ENCODE measurements at regions not wholly inside any gene's neighbourhood (a gene's known extent, or its start where the extent isn't known, plus 50 kb on each side); places are given as distances from the start of the nearest gene placed in this dataset.
"Not testable (repeated sequence)": the region's sequence is repeated elsewhere in the genome, so short reads cannot be mapped to it uniquely, and the experiment has no call there.

DNA sequence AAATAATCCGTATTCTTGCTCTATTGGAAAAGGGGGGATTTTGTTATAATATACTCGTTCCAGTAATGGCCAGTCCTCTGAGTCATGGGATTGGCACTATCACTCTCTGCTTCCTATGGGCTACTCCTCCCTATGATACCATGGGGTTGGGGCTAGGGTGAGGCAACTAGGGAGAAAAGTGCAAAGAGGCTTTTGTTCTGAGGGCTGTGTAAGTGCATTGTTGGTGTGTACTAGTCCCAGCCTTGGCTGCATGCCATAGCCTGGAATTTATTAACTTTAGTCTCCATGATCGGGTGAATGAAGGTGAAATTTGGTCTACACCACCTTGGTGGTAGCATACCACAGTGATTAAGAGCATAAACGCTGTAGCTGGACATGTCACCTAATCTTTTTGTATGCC, 247.6 kb downstream of the RPAP3 start:
- Histone ChIP-seq H3K4me1 (ENCODE audit: control insufficient read depth in 2 of 2, insufficient read depth in 2 of 2, low read length in 1 of 2) (no peaks in the 10 kb centered on the region), H3K27me3 (ENCODE audit: control insufficient read depth in 1 of 2, insufficient read depth in 2 of 2, low read length in 2 of 2) (no peaks in the 10 kb centered on the region), H3K27ac (ENCODE audit: low read depth in 2 of 2, low read length in 1 of 2) (no peak overlapping the region), H3K9me3 (ENCODE audit: control insufficient read depth in 2 of 2, insufficient read depth in 1 of 2, low read depth in 1 of 2, low read length in 1 of 2) (no peaks in the 10 kb centered on the region), H3K36me3 (ENCODE audit: control insufficient read depth in 2 of 2, insufficient read depth in 2 of 2, low read length in 1 of 2) (no peaks in the 10 kb centered on the region), H3K4me3 (ENCODE audit: low read depth in 1 of 2, low read length in 2 of 2) (no peak overlapping the region)
- WGBS, 2 donors = 66 to 84% methylated on average over 4 of the region's 4 CpGs

DNA sequence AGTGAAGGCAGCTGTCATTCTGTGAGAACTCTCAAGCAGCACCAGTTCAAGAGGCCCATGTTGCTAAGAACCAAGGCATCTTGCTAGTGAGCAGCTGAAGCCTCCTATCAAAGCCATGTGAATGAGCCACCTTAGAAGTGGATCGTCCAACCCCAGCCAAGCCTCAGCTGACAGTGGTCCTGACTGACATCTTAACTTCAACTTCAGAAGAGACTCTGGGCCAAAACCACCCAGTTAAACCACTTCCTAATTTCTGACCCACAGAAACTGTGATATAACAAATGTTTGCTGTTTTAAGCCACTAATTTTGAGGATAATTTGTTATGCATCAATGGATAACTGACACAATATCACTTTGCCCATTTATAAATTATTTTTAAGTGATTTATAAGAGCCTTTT, 256.0 kb downstream of the RPAP3 start:
- WGBS, 2 donors = 70 to 92% methylated on average over 1 of the region's 1 CpG
- Histone ChIP-seq H3K27me3 (ENCODE audit: control insufficient read depth in 1 of 2, insufficient read depth in 2 of 2, low read length in 2 of 2) (no peaks in the 10 kb centered on the region), H3K4me3 (ENCODE audit: low read depth in 1 of 2, low read length in 2 of 2) (no peak overlapping the region), H3K9me3 (ENCODE audit: control insufficient read depth in 2 of 2, insufficient read depth in 1 of 2, low read depth in 1 of 2, low read length in 1 of 2) (peaks cover 0 to 1% of the 10 kb centered on the region in 2 donors), H3K4me1 (ENCODE audit: control insufficient read depth in 2 of 2, insufficient read depth in 2 of 2, low read length in 1 of 2) (no peaks in the 10 kb centered on the region), H3K27ac (ENCODE audit: low read depth in 2 of 2, low read length in 1 of 2) (no peak overlapping the region), H3K36me3 (ENCODE audit: control insufficient read depth in 2 of 2, insufficient read depth in 2 of 2, low read length in 1 of 2) (no peaks in the 10 kb centered on the region)

DNA sequence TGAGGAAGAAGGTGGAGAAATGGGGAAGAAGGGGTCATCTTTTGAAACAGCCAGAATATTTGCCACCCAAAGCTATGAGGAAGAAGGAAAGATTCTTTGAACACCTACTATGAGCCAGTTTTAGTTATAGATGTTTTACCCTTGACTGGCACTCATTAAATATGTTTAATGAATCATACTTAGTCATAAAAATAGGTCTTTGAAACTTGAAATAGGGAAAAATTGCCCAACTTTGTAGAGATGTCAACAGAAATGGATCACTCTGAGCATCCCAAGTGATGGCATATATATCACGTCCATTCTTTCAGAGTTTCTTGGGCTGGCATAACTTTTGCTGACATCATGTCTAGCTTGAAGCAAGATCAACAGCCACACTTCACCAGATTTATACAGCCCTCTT, 263.5 kb downstream of the RPAP3 start:
- Histone ChIP-seq H3K36me3 (ENCODE audit: control insufficient read depth in 2 of 2, insufficient read depth in 2 of 2, low read length in 1 of 2) (no peaks in the 10 kb centered on the region), H3K9me3 (ENCODE audit: control insufficient read depth in 2 of 2, insufficient read depth in 1 of 2, low read depth in 1 of 2, low read length in 1 of 2) (no peaks in the 10 kb centered on the region), H3K4me3 (ENCODE audit: low read depth in 1 of 2, low read length in 2 of 2) (no peak overlapping the region), H3K4me1 (ENCODE audit: control insufficient read depth in 2 of 2, insufficient read depth in 2 of 2, low read length in 1 of 2) (no peaks in the 10 kb centered on the region), H3K27me3 (ENCODE audit: control insufficient read depth in 1 of 2, insufficient read depth in 2 of 2, low read length in 2 of 2) (no peaks in the 10 kb centered on the region), H3K27ac (ENCODE audit: low read depth in 2 of 2, low read length in 1 of 2) (no peak overlapping the region)
- WGBS, 2 donors = 57 to 59% methylated on average over 1 of the region's 1 CpG

DNA sequence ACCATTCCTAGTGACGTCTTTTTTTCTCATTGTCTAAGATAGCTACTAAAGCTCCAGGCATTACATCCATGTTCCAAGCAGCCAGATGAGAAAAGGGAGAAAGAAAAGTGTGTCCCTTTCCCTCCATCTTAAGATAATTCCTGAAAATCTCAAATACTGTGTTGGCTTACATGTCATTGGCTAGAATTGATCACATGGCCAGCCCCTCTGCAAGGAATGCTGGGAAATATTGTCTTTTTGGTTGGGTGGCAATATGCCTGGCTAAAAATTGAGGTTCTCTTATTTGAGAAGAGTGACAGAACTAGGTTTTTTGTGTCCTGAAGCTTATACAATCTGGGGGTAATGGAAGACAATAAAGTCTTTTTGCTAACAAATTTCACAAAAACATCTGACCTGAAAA, 264.3 kb downstream of the RPAP3 start:
- H3K4me3 ChIP-seq (ENCODE audit: low read depth in 1 of 2, low read length in 2 of 2) = no peak overlapping the region
- no peaks in the 10 kb centered on the region for H3K27me3 ChIP-seq (ENCODE audit: control insufficient read depth in 1 of 2, insufficient read depth in 2 of 2, low read length in 2 of 2)
- H3K27ac ChIP-seq (ENCODE audit: low read depth in 2 of 2, low read length in 1 of 2) = no peak overlapping the region
- no peaks in the 10 kb centered on the region for H3K4me1 ChIP-seq (ENCODE audit: control insufficient read depth in 2 of 2, insufficient read depth in 2 of 2, low read length in 1 of 2)
- 89 to 90% methylated on average over 1 of the region's 1 CpG for WGBS, 2 donors
- H3K36me3 ChIP-seq (ENCODE audit: control insufficient read depth in 2 of 2, insufficient read depth in 2 of 2, low read length in 1 of 2) = no peaks in the 10 kb centered on the region
- H3K9me3 ChIP-seq (ENCODE audit: control insufficient read depth in 2 of 2, insufficient read depth in 1 of 2, low read depth in 1 of 2, low read length in 1 of 2) = no peaks in the 10 kb centered on the region

DNA sequence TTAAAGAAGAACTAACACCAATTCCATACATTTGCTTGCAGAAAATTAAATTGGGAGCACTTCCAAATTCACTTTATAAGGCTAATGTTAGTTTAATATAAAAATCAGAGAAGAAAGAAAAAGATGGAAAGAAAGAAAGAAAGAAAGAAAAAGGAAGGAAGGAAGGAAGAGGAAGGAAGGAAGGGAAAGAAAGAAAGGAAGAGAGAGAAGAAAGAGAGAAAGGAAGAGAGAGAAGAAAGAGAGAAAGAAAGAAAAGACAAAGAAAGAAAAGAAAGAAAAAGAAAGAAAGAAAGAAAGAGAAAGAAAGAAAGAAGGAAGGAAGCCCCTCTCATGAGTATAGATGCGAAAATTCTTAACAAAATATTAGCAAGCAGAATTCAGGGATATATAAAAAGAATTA, 267.7 kb downstream of the RPAP3 start:
- Histone ChIP-seq H3K4me1 (ENCODE audit: control insufficient read depth in 2 of 2, insufficient read depth in 2 of 2, low read length in 1 of 2) (no peaks in the 10 kb centered on the region), H3K27me3 (ENCODE audit: control insufficient read depth in 1 of 2, insufficient read depth in 2 of 2, low read length in 2 of 2) (no peaks in the 10 kb centered on the region), H3K36me3 (ENCODE audit: control insufficient read depth in 2 of 2, insufficient read depth in 2 of 2, low read length in 1 of 2) (no peaks in the 10 kb centered on the region), H3K4me3 (ENCODE audit: low read depth in 1 of 2, low read length in 2 of 2) (no peak overlapping the region), H3K9me3 (ENCODE audit: control insufficient read depth in 2 of 2, insufficient read depth in 1 of 2, low read depth in 1 of 2, low read length in 1 of 2) (no peaks in the 10 kb centered on the region), H3K27ac (ENCODE audit: low read depth in 2 of 2, low read length in 1 of 2) (no peak overlapping the region)
- WGBS, 2 donors = 35 to 68% methylated on average over 1 of the region's 1 CpG

DNA sequence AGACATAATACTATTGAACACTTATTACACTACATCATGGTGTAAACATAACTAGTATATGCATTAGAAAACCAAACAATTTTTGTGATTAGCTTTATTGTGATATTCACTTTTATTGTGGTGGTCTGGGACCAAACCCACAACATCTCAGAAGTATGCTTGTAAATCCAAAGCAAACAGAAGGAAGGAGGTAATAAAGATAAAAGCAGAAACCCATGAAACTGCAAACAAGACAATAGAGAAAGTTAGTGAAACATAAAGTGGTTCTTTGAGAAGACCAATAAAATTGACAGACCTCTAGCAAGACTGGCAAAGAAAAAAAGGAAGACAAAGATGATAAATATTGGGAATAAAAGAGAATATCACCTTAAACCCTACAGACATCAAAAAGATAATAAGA, 268.3 kb downstream of the RPAP3 start:
- Histone ChIP-seq H3K27ac (ENCODE audit: low read depth in 2 of 2, low read length in 1 of 2) (no peak overlapping the region), H3K27me3 (ENCODE audit: control insufficient read depth in 1 of 2, insufficient read depth in 2 of 2, low read length in 2 of 2) (no peaks in the 10 kb centered on the region), H3K36me3 (ENCODE audit: control insufficient read depth in 2 of 2, insufficient read depth in 2 of 2, low read length in 1 of 2) (no peaks in the 10 kb centered on the region), H3K4me3 (ENCODE audit: low read depth in 1 of 2, low read length in 2 of 2) (no peak overlapping the region), H3K4me1 (ENCODE audit: control insufficient read depth in 2 of 2, insufficient read depth in 2 of 2, low read length in 1 of 2) (no peaks in the 10 kb centered on the region), H3K9me3 (ENCODE audit: control insufficient read depth in 2 of 2, insufficient read depth in 1 of 2, low read depth in 1 of 2, low read length in 1 of 2) (no peaks in the 10 kb centered on the region)

DNA sequence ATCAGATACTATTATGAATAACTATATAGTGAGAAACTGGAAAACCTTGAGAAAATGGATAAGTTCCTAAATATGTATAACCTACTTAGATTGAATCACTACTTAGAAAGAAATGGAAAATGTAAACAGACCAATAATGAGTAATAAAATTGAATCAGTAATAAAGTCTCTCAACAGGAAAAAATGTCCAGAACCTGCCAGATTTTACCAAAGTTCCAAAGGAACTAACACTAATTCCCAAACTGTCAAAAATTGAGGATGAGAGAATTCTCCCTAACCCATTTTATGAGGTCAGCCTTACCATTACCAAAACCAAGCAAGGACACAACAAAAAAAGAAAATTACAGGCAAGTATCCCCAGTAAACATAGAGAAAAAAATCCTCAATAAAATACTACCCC, 272.0 kb downstream of the RPAP3 start:
- no peak overlapping the region for H3K4me3 ChIP-seq (ENCODE audit: low read depth in 1 of 2, low read length in 2 of 2)
- H3K27ac ChIP-seq (ENCODE audit: low read depth in 2 of 2, low read length in 1 of 2) = no peak overlapping the region
- H3K4me1 ChIP-seq (ENCODE audit: control insufficient read depth in 2 of 2, insufficient read depth in 2 of 2, low read length in 1 of 2) = no peaks in the 10 kb centered on the region
- no peaks in the 10 kb centered on the region for H3K36me3 ChIP-seq (ENCODE audit: control insufficient read depth in 2 of 2, insufficient read depth in 2 of 2, low read length in 1 of 2)
- no peaks in the 10 kb centered on the region for H3K27me3 ChIP-seq (ENCODE audit: control insufficient read depth in 1 of 2, insufficient read depth in 2 of 2, low read length in 2 of 2)
- no peaks in the 10 kb centered on the region for H3K9me3 ChIP-seq (ENCODE audit: control insufficient read depth in 2 of 2, insufficient read depth in 1 of 2, low read depth in 1 of 2, low read length in 1 of 2)

DNA sequence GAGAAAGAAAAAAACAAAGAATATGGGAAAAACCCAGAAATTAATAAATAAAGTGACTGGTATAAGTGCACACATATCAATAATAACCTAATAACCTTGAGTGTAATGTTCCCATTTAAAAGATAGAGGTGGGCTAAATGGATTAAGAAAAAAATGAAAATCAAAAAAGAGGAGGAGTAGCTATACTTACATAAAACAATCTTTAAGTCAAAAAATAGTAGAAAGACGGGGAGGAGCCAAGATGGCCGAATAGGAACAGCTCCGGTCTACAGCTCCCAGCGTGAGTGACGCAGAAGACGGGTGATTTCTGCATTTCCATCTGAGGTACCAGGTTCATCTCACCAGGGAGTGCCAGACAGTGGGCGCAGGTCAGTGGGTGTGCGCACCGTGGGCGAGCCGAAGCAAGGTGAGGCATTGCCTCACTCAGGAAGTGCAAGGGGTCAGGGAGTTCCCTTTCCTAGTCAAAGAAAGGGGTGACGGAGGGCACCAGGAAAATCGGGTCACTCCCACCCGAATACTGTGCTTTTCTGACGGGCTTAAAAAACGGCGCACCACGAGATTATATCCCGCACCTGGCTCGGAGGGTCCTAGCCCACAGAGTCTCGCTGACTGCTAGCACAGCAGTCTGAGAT, 279.0 kb downstream of the RPAP3 start:
- H3K4me3 ChIP-seq (ENCODE audit: low read depth in 1 of 2, low read length in 2 of 2); H3K9me3 ChIP-seq (ENCODE audit: control insufficient read depth in 2 of 2, insufficient read depth in 1 of 2, low read depth in 1 of 2, low read length in 1 of 2); H3K27ac ChIP-seq (ENCODE audit: low read depth in 2 of 2, low read length in 1 of 2); H3K27me3 ChIP-seq (ENCODE audit: control insufficient read depth in 1 of 2, insufficient read depth in 2 of 2, low read length in 2 of 2); H3K4me1 ChIP-seq (ENCODE audit: control insufficient read depth in 2 of 2, insufficient read depth in 2 of 2, low read length in 1 of 2); H3K36me3 ChIP-seq (ENCODE audit: control insufficient read depth in 2 of 2, insufficient read depth in 2 of 2, low read length in 1 of 2): not testable (repeated sequence)
- 86 to 91% methylated on average over 18 to 21 of the region's 21 CpGs for WGBS, 2 donors

DNA sequence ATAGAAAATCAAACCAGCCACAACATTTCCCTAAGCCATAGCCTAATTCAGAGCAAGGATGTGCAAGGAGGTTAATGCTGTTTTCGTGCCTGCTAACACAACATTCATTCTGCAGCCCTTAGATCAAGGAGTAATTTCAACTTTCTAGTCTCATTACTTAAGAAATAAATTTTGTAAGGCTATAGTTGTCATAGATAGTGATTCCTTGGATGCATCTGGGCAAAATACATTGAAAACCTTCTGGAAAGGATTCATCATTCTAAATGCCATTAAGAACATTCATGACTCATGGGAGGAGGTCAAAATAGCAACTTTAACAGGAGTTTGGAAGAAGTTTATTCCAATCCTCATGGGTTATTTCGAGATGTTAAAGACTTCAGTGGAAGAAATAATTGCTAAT, 283.2 kb downstream of the RPAP3 start:
- H3K27ac ChIP-seq (ENCODE audit: low read depth in 2 of 2, low read length in 1 of 2) = no peak overlapping the region
- H3K27me3 ChIP-seq (ENCODE audit: control insufficient read depth in 1 of 2, insufficient read depth in 2 of 2, low read length in 2 of 2) = no peaks in the 10 kb centered on the region
- no peak overlapping the region for H3K4me3 ChIP-seq (ENCODE audit: low read depth in 1 of 2, low read length in 2 of 2)
- 64 to 75% methylated on average over 2 of the region's 2 CpGs for WGBS, 2 donors
- H3K36me3 ChIP-seq (ENCODE audit: control insufficient read depth in 2 of 2, insufficient read depth in 2 of 2, low read length in 1 of 2) = no peaks in the 10 kb centered on the region
- peaks cover 0 to 2% of the 10 kb centered on the region in 2 donors for H3K4me1 ChIP-seq (ENCODE audit: control insufficient read depth in 2 of 2, insufficient read depth in 2 of 2, low read length in 1 of 2)
- peaks cover 0 to 3% of the 10 kb centered on the region in 2 donors for H3K9me3 ChIP-seq (ENCODE audit: control insufficient read depth in 2 of 2, insufficient read depth in 1 of 2, low read depth in 1 of 2, low read length in 1 of 2)

DNA sequence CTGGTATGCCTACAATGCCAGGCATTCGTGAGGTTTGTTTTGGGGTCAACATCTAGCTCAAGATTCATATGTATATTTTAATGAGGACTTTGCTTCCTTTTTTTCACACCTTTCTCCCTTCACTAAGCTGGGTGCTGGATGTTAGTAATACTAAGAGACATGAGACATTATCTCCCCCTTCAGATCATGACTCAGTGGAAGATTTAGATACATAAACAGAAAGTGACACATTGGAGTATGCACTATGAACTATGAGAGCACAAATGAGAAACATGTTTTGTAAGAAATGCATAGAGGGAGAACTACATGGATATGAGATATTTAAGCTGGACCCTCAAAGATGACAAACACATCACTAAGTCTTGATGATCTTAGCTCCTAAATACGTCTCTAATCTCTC, 286.3 kb downstream of the RPAP3 start:
- Histone ChIP-seq H3K36me3 (ENCODE audit: control insufficient read depth in 2 of 2, insufficient read depth in 2 of 2, low read length in 1 of 2) (no peaks in the 10 kb centered on the region), H3K4me3 (ENCODE audit: low read depth in 1 of 2, low read length in 2 of 2) (no peak overlapping the region), H3K27ac (ENCODE audit: low read depth in 2 of 2, low read length in 1 of 2) (no peak overlapping the region), H3K9me3 (ENCODE audit: control insufficient read depth in 2 of 2, insufficient read depth in 1 of 2, low read depth in 1 of 2, low read length in 1 of 2) (peaks cover 0 to 3% of the 10 kb centered on the region in 2 donors), H3K4me1 (ENCODE audit: control insufficient read depth in 2 of 2, insufficient read depth in 2 of 2, low read length in 1 of 2) (no peaks in the 10 kb centered on the region), H3K27me3 (ENCODE audit: control insufficient read depth in 1 of 2, insufficient read depth in 2 of 2, low read length in 2 of 2) (no peaks in the 10 kb centered on the region)
- WGBS, 2 donors = 73 to 79% methylated on average over 2 of the region's 2 CpGs
